KG1 (cell line): ENCODE measurements at regions not wholly inside any gene's neighbourhood (a gene's known extent, or its start where the extent isn't known, plus 50 kb on each side); places are given as distances from the start of the nearest gene placed in this dataset.

Experiments used
- DNase-seq: peaks from one replicate; lab custom pipeline; 2025; lab: John Stamatoyannopoulos, UW

GRCh38 chr3:189117087-189117486 lies 54.7 kb upstream of the TPRG1 start:
- DNase-seq: no peak

DNA sequence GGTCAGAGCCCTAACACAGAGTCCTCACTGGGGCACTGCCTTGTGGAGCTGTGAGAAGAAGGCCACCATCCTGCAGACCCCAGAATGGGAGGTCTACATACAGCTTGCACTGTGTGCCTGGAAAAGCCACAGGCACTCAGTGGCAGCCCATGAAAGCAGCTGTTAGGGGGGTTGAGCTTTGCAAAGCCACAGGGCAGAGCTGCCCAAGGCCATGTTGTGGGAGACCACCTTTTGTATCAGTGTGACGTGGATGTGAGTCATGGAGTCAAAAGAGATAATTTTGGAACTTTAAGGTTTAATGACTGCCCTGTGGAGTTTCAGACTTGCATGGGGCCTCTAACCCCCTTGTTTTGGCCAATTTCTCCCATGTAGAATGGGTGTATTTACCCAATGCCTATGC lies 52.9 kb upstream of the TPRG1 start:
- DNase-seq: no peak

DNA sequence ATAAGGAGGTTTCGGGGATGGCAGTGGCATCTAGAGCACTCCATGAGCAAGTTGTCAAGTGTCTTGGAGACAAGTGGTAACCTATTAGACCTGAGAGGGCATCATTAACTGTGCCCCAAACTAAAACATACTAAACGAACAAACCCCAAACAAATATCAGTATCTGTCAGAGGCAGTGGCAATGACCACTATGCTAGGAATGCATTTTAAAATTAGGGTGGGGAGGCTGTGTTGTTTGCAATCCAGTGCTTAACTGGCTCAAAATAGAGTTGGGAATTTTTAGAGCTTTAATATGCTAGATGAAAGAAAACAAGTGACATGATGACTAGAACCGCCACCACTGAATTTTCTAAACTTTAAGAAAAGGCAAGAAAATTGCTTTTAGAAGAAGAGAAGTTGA lies 51.8 kb upstream of the TPRG1 start:
- DNase-seq: no peak

GRCh38 chr3:189121092-189121491 lies 50.7 kb upstream of the TPRG1 start:
- DNase-seq: no peak
